ENCODE measurements at regions not wholly inside any gene's neighbourhood (a gene's known extent, or its start where the extent isn't known, plus 50 kb on each side); places are given as distances from the start of the nearest gene placed in this dataset.
"Not testable (repeated sequence)": the region's sequence is repeated elsewhere in the genome, so short reads cannot be mapped to it uniquely, and the experiment has no call there.

DNA sequence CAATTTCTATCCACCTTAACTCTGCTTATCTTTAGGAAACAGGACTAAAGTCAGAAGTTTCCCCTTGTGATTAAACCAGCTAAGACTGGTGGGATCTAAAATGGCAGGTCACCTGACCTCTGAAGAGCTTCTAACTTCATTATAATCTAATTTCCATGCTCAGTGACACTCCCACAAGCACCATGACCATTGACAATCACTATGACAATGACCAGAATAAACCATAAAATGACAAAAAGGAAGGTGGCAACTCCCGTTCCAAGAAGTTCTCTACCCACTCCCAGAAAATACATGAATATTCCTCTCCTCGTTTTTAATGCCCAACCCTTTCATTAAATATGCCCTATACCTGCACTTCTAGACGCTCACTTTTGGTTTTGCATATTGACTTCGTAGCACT is 471.2 kb upstream of the CCDC54 start:
- no peak for DNase-seq (ENCODE audit: low spot score)

GRCh38 chr3:106908181-106908938 is 468.9 kb upstream of the CCDC54 start:
- no peak for DNase-seq (ENCODE audit: low spot score)

GRCh38 chr3:106913111-106913698 is 464.0 kb upstream of the CCDC54 start:
- DNase-seq (ENCODE audit: low spot score), result no peak

DNA sequence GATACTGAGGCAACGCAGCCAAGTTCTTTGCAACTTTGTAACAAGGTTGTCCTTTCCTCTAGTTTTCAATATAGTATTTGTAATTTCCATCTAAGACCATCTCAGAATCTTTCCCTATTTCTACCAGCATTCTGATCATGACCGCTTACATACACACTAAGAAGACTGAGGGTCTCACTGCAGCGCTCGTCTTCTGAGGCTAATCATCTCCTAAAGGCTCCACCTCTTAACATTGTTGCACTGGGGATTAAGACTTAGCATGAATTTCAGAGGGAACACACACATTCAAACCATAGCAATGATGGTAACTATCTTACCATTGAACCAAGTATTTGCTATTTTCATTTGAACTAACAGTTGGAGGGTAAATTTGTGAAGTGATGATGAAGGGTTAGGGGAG is 463.3 kb upstream of the CCDC54 start:
- DNase-seq (ENCODE audit: low spot score), result no peak

GRCh38 chr3:106920609-106921008 is 456.6 kb upstream of the CCDC54 start:
- DNase-seq (ENCODE audit: low spot score), result no peak

DNA sequence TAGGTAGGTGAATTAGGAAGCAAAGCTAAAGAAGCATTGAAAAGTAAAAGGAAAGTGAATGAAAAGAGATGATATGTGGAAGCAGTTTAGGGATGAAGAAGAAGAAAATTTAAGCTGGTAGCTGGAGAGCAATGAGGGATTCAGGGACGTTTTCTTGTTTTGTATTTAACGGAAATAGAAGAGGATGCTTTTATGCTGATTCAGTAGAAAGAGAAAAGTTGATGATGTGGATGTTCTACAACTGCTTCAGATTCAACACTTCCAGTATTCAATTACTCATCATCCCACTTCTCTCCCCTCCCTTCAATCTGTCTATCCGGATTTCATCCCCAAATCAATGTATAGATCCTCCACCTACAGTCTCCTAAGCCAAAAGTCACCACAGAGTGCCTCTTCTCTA is 448.2 kb upstream of the CCDC54 start:
- no peak for DNase-seq (ENCODE audit: low spot score)

DNA sequence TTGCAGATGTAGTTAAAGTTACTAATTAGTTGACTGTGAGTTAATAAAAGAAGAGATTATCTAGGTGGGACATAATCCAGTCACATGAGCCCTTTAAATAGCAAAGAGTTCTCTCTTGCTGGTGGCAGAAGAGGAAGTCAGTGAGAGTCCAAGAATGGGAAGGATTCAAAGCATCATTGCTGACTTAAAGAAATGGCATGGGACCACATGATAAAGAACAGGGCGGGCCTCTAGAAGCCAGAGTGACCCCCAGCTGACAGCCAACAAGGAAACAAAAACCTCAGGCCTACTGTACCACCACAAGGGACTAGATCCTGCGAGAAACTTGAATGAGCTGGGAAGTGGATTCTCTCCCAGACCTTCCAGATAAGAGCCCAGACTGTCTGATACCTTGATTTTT is 447.2 kb upstream of the CCDC54 start:
- DNase-seq (ENCODE audit: low spot score), result no peak

- no peak for DNase-seq (ENCODE audit: low spot score)
Observed at GRCh38 chr3:106931904-106932303, 445.3 kb upstream of the CCDC54 start.

GRCh38 chr3:106936337-106936736 is 440.9 kb upstream of the CCDC54 start:
- no peak for DNase-seq (ENCODE audit: low spot score)

- no peak for DNase-seq (ENCODE audit: low spot score)
Observed at GRCh38 chr3:106942051-106942450, 435.2 kb upstream of the CCDC54 start.

- no peak for DNase-seq (ENCODE audit: low spot score)
Observed at GRCh38 chr3:106943071-106943470, 434.2 kb upstream of the CCDC54 start.

DNA sequence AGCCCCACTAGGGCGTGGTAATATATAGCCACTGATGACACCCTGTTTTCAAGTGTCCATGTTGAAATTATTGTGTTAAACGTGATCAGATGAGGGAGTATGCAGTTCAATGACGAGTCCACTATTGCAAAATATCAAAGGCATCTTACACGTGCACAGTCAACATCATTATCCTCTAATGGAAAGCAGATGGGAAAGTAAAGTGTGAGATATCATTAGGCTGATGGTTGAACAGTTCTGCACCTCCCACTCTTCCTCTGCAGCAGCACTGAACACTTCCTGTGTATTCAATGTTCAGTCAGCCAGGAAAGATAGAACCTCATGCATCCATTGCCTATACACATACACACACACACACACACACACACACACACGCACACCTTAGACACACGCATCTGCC is 431.8 kb upstream of the CCDC54 start:
- DNase-seq (ENCODE audit: low spot score), result no peak

GRCh38 chr3:106946866-106947265 is 430.4 kb upstream of the CCDC54 start:
- no peak for DNase-seq (ENCODE audit: low spot score)

- DNase-seq (ENCODE audit: low spot score), result no peak
Observed at GRCh38 chr3:106957029-106957428, 420.2 kb upstream of the CCDC54 start.

DNA sequence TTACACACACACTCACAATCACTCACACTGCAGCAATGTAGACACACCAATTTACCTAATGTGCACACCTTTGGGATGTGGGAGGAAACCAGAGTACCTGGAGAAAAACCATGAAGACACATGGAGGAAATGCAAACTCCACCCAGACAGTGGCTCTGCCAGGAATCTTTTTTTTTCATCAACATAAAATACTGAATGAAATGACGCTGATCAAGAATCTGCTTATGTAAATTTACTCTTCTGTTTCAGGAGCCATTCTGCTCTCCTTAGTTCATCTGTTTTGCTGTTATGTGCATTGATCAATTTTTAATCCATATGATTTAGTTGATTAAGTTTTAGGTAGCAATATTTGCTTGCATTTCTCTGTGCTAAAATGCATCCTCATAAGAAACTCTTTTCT is 414.2 kb upstream of the CCDC54 start:
- DNase-seq (ENCODE audit: low spot score), result no peak

DNA sequence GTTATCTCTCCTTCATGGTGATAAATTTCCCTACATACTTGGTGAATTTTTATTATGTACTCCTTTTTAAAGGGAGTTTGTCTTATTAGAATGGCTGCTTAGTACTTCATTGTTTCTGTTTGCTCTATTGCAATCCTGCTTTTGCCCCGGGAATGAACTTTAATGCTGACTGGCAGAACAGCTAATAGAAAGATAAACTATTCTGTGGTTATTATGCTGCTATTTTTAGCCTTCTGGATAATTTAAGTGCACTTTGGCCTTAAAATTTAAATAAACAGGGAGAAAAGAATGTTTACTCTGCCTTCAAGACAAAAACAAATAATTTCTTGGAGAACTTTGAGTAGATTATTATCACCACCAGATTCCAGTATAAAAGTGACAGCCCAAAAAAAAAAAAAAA is 413.8 kb upstream of the CCDC54 start:
- no peak for DNase-seq (ENCODE audit: low spot score)

- no peak for DNase-seq (ENCODE audit: low spot score)
Observed at GRCh38 chr3:106965307-106965706, 411.9 kb upstream of the CCDC54 start.

- no peak for DNase-seq (ENCODE audit: low spot score)
Observed at GRCh38 chr3:106969596-106969995, 407.6 kb upstream of the CCDC54 start.

- no peak for DNase-seq (ENCODE audit: low spot score)
Observed at GRCh38 chr3:106981392-106981791, 395.8 kb upstream of the CCDC54 start.

DNA sequence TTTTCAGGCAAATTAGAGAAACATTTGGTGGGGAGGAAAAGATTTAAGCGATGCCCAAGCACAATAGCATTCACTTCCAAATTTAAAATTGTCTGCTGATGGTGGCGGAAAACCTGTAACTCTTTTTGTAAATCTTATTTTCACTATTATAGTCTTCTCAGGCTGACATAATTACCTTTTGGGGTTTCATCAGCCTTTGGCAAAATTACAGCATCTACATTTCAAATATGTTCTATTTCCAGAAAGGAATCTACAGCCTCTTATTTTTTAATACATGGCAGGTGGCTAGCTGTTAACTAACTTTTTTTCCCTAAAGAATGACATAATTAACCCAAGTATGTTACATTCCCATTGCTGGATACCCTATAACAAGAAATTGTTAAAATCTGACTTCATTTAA is 391.5 kb upstream of the CCDC54 start:
- DNase-seq (ENCODE audit: low spot score), result no peak

GRCh38 chr3:106998841-106999682 is 378.2 kb upstream of the CCDC54 start:
- DNase-seq (ENCODE audit: low spot score), result not testable (repeated sequence)

DNA sequence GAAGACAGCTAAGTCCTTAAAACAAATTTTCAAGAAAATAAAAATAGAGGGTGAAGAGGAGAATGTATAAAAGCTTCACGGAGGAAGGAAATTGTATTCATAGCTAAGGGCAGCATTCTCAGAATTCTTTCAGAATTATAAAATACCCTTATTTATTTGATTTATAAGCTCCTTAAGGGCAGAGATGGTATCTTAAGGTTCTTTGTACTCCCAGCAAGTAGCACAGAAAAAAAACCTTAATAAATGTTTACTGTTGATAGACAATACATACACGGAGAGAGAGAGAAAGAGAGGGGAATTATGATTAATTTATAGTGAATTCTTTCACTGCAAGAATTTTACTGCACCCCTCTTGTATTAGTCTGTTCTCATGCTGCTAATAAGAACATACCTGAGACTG is 375.6 kb upstream of the CCDC54 start:
- DNase-seq (ENCODE audit: low spot score), result no peak

- DNase-seq (ENCODE audit: low spot score), result not testable (repeated sequence)
Observed at GRCh38 chr3:107005352-107005751, 371.9 kb upstream of the CCDC54 start.
